ENCODE measurements at regions not wholly inside any gene's neighbourhood (a gene's known extent, or its start where the extent isn't known, plus 50 kb on each side); places are given as distances from the start of the nearest gene placed in this dataset.
"Not testable (repeated sequence)": the region's sequence is repeated elsewhere in the genome, so short reads cannot be mapped to it uniquely, and the experiment has no call there.

DNA sequence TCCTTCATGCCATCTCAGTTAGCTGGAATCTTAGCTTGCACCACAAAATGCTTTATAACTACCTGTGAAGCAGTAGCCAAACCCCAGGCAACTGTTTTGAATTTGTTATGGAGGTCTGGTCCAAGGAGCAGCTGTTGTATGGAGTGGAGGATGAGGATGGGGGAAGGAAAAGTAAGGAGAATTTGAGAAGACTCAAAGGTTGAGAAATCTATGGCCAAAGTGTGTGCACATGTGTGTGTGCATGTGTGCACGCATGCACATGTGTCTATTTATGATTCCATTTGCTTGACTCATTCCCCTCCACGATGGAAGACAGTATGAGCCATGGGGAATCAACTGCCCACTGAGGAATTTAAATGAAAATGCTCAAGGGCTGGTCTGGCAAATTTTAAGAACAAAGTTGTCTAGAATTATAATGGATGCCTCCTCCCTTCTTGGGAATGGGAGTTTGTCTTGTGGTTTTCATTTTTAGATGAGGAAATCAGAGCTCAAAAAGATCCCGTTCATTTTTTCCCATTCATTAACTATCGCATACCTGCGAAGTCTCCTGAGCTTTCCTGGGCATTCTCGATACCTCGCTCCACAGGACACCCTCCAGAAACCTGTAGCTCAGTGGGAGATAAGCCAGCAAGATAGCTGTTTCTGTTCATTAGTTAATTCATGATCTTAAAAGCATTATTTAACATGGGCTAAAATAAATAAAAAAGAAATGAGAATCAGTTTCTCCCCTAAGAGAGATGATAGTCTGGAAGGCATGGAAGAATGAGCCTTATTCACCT lies 152.3 kb upstream of the NEDD9 start:
- Mint-ChIP-seq H3K36me3 (peaks cover 7 to 9% of the 10 kb centered on the region in 2 donors), H3K27me3 (no peaks in the 10 kb centered on the region), H3K9me3 (no peaks in the 10 kb centered on the region), H3K4me3 (no peak overlapping the region), H3K27ac (no peak overlapping the region), H3K4me1 (peaks cover 44 to 45% of the 10 kb centered on the region in 2 donors)
- no peak for ATAC-seq (replicated peaks)
- DNase-seq: no peak

DNA sequence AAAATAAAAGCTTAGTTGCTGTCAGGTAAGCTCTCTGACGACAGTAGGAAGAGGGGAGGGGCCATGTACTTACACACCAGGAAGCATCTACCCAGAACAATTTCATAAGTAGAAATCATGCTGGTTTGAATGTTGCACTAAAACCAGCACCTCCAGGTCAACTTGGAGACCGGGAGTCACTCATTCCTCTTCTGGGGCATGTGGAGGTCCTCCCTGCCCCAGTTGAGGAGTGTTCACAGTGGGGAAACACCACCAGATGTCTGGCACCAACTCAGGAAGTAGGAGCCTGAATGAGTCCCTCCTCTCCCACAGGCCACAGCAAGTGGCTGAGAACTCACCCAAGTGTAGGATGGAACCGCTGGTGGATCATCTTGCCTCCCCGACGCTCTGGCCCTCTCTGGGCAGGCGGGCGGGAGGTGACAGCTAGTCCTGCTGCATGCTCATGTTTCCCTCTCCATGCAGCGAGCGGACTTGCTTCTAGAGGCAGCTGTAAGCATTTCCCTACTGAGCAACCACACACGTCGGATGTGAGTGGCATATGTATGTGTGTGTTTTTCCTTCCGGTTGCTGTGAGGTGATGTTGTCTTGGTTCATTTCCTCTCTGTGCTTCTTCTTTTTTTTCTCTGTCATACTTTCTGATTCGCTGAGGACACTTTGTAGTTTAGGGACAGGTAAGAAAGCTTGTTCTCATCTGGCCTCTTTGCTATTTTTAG lies 149.5 kb upstream of the NEDD9 start:
- Mint-ChIP-seq H3K36me3 (peaks cover 17 to 22% of the 10 kb centered on the region in 2 donors), H3K9me3 (peaks cover 5% of the 10 kb centered on the region in 2 donors), H3K4me1 (peaks cover 52 to 59% of the 10 kb centered on the region in 2 donors), H3K4me3 (peak overlapping the region; percentile 90 to 91), H3K27me3 (no peaks in the 10 kb centered on the region), H3K27ac (peak overlapping the region; percentile 96)
- ATAC-seq (replicated peaks) (peak; percentile 92 to 93), DNase-seq (peak; percentile 74)

DNA sequence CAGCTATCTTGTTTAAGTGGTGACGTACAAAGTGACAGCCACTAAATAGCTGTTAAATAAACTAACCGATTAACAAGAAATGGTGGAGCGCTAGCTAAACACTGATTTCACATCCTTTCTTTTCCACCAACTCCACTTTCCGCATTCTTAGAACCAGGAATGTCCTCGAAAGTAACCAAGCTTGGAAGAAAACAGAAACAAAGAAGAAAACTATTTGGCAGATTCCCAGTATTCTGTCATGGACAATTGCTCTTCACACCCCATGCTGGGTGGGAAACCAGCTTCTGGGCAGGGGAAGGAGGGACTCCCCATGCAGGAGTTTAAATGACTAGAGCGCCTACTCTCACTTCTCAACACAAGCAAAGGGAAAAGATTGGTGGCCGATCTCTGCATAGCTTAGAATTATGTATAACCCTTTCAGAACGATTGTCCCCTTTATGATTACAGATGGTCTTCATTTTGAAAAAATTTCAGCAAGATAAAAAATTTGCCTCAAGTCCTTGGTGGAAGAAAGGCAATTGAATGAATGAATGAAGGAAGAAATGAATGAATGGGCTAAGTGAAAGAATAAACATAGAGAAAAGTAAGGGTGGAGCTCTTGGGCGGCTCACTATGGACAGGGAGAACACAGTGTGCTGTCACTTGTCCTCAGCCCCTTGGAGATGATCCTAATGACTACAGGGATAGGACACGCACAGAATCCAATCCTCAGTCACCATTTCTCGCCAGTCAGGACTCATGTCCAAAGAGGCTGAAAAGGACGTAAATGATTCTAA lies 148.7 kb upstream of the NEDD9 start:
- no peak for DNase-seq
- Mint-ChIP-seq H3K4me1 (peaks cover 47 to 67% of the 10 kb centered on the region in 2 donors), H3K9me3 (peaks cover 5% of the 10 kb centered on the region in 2 donors), H3K27me3 (no peaks in the 10 kb centered on the region), H3K36me3 (peaks cover 18 to 26% of the 10 kb centered on the region in 2 donors), H3K4me3 (peak overlapping the region; percentile 90 to 91), H3K27ac (peak overlapping the region; percentile 96)
- peak in 1 of 2 donors; percentile 27 for ATAC-seq (replicated peaks)

DNA sequence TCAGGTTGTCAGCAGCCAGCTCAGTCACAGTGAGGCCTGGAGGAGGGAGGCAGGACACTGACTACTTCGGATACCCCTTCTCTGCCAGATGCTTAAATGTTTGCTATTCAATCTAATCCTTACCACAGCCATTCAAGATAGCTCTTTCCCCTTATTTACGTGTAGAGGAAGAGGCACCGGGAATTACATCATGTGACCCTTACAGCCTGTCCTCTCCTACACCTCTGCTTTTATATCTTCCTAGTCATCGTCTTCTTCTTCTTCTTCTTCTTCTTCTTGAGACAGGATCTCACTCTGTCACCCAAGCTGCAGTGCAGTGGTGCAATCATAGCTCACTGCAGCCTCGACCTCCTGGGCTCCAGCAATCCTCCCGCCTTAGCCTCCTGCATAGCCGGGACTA lies 148.1 kb upstream of the NEDD9 start:
- Mint-ChIP-seq H3K4me1 (peaks cover 50 to 71% of the 10 kb centered on the region in 2 donors), H3K36me3 (peaks cover 24 to 32% of the 10 kb centered on the region in 2 donors), H3K9me3 (peaks cover 5% of the 10 kb centered on the region in 2 donors), H3K27ac (no peak overlapping the region), H3K4me3 (peak overlapping the region; percentile 90 to 91), H3K27me3 (no peaks in the 10 kb centered on the region)
- ATAC-seq (replicated peaks) (no peak), DNase-seq (no peak)

DNA sequence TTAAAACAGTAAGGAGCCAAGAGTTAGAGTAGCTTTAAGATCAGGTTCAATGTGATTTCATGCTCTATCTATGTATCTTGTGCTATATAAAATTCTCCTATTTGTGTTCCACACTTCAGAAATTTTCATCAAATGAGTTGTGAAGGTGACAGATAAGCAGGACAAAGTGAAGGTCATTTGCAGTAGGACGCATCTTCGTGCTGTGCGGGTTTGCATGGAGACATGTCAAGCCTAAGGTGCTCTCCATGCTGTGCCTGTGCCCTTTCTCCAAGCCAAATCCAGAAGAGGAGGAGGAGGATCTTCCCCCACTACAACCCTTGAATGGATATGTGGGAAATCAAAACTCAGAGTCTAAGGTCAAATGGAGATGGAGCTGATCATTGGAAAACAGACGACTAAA lies 147.3 kb upstream of the NEDD9 start:
- Mint-ChIP-seq H3K4me1 (peaks cover 52 to 73% of the 10 kb centered on the region in 2 donors), H3K27me3 (no peaks in the 10 kb centered on the region), H3K36me3 (peaks cover 29 to 38% of the 10 kb centered on the region in 2 donors), H3K27ac (peak overlapping the region; percentile 6), H3K9me3 (peaks cover 5% of the 10 kb centered on the region in 2 donors), H3K4me3 (peak overlapping the region; percentile 90 to 91)
- DNase-seq: no peak
- ATAC-seq (replicated peaks): no peak

DNA sequence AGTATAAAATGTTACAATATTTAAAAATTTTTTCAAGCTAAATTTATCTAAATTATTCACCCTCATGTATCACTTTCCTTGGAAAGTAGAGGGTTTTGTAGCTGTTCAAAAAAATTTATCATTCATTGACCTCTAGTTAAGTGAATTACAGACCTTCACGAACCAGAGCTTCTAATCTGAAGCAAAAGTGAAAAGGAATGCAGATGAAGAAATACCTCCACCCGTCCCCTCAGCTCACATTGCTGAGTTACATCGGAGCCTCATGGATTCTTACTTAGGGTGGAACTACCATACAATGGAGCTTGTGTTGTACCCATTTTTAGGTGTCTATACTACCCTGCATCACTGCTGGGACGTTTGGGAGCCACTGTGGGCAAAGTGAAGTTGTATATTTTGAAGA lies 146.2 kb upstream of the NEDD9 start:
- H3K36me3 Mint-ChIP-seq: peaks cover 30 to 43% of the 10 kb centered on the region in 2 donors
- DNase-seq (no peak), ATAC-seq (replicated peaks) (no peak)
- no peaks in the 10 kb centered on the region for H3K27me3 Mint-ChIP-seq
- no peak overlapping the region for H3K4me3 Mint-ChIP-seq
- H3K9me3 Mint-ChIP-seq: peaks cover 5% of the 10 kb centered on the region in 2 donors
- H3K27ac Mint-ChIP-seq: no peak overlapping the region
- peaks cover 53 to 82% of the 10 kb centered on the region in 2 donors for H3K4me1 Mint-ChIP-seq

DNA sequence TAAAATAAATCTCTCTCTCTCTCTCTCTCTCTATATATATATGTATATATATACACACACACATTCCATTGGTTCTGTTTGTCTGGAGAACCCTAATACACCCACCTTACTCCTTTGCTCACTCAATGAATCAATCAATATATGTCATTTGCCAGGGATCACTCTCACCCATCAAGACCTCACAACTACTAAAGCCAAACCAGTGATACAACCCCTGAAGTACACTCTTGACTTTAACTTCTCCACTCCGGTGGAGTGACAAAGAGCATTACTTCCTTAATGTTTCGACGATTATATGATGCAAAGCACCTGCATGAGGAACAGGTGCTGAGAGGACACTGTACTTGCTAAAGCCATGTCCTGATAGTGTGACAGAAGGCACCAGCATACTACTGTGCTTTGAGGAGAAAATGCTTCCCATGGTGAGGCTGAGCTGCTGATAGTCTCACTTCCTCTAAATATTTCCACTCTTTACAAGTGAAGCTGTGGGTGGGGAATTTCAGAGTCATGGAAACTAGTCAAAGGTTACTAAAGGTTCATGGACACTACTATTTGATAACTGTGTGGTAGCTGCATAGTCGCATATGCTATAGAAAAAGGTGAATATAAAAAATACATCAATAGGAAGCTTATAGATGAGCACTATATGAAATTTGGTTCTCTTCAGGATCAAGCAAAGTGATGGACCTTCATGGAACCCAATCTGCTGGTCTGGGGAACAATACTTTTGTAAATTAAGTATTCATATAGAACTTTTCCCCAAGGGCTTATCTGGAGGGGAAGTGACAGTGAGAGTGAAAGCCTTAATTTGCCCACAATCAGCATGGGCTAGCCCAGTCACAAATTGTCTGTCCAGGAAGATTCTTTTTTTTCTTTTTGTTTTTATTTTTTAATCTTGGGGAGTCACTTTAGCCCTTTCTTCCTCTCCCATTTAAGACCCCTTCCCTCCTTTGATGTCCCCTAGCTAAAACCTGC lies 141.9 kb upstream of the NEDD9 start:
- Mint-ChIP-seq H3K4me1 (peaks cover 46 to 78% of the 10 kb centered on the region in 2 donors), H3K4me3 (peak overlapping the region; percentile 27 to 40), H3K27ac (peak overlapping the region; percentile 80), H3K9me3 (peaks cover 7 to 9% of the 10 kb centered on the region in 2 donors), H3K27me3 (no peaks in the 10 kb centered on the region), H3K36me3 (peaks cover 35 to 58% of the 10 kb centered on the region in 2 donors)
- peak; percentile 96 to 97 for ATAC-seq (replicated peaks)
- DNase-seq: peak; percentile 76

DNA sequence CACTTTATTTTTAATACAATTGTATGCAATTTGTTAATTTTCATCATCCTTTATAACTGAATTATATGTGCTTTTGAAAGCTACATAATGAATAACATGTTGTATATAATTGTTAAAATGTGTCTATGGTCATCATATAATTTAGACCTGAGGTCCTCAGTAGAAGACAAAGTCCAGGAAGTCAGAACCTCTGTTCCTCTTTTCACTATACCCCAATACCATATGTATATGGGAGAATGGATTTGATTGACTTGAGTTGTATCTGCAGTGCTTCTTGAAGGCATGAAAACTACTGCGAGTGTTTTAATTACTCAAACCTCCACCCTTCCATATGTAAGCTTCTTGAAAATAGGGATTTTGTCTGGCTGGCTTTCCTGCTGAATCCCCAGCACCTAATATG lies 140.7 kb upstream of the NEDD9 start:
- H3K27me3 Mint-ChIP-seq: no peaks in the 10 kb centered on the region
- ATAC-seq (replicated peaks) (no peak), DNase-seq (no peak)
- peaks cover 38 to 61% of the 10 kb centered on the region in 2 donors for H3K36me3 Mint-ChIP-seq
- H3K4me1 Mint-ChIP-seq: peaks cover 51 to 88% of the 10 kb centered on the region in 2 donors
- H3K4me3 Mint-ChIP-seq: no peak overlapping the region
- H3K9me3 Mint-ChIP-seq: peaks cover 7 to 9% of the 10 kb centered on the region in 2 donors
- no peak overlapping the region for H3K27ac Mint-ChIP-seq

DNA sequence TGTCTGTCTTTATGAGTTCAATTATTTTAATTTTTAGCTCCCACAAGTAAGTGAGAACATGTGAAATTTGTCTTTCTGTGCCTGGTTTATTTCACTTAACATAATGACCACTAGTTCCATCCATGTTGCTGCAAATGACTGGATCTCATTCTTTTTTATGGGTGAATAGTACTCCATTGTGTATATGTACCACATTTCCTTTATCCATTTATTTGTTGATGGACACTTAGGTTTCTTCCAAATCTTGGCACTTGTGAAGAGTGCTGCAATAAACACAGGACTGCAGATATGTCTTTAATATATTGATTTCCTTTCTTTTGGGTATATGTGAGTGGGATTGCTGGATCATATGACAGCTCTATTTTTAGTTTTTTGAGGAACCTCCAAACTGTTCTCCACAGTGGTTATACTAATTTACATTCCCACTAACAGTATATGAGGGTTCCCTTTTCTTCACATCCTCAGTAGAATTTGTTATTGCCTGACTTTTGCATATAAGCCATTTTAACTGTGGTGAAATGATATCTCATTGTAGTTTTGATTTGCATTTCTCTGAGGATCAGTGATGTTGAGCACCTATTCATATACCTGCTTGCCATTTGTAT lies 139.8 kb upstream of the NEDD9 start:
- not testable (repeated sequence) for H3K4me3 Mint-ChIP-seq; H3K27me3 Mint-ChIP-seq; ATAC-seq (replicated peaks); H3K9me3 Mint-ChIP-seq; H3K27ac Mint-ChIP-seq; DNase-seq
- H3K36me3 Mint-ChIP-seq: peaks cover 32 to 56% of the 10 kb centered on the region in 2 donors
- peaks cover 52 to 88% of the 10 kb centered on the region in 2 donors for H3K4me1 Mint-ChIP-seq

DNA sequence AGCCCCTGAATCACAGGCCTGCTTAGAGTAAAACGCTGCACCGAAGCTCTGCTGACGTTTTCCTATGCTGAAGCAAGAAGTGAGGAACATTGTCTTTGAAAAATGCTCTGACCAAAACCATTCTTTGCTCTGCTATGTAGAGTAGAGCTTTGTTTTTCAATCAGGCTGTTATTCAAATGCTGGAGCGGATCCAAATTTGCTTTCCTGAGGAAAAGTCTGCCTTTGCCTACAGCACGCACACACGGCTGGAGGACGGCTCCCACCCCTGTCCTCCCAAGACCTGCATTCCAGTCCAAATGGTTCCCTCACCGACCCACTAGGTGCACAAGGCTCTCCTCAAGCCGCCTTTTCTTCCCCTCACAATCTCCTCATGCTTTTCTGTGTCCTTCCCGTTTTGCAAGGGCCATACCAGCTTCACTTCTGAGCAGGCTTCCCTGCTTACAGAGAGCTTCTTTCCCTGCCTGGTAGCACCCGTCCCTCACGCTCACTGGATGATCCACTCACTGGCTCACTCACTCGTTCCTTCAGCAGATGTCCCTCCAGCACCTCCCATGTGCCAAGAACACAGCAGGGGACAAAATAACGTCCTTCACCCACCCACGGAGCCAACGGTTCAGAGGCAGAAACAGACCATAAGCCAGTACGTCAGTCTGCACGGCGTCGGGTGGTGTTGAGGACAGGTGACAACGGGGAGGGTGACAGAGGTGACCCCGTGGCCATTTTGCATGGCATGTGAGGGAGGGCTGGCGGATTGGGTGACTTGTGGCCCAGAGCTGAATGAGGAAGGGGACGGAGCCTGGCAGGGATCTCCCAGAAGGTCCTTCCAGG lies 137.9 kb upstream of the NEDD9 start:
- Mint-ChIP-seq H3K27me3 (no peaks in the 10 kb centered on the region), H3K4me3 (no peak overlapping the region), H3K4me1 (peaks cover 60 to 88% of the 10 kb centered on the region in 2 donors), H3K27ac (peak overlapping the region; percentile 72), H3K9me3 (peaks cover 3 to 4% of the 10 kb centered on the region in 2 donors), H3K36me3 (peaks cover 32 to 51% of the 10 kb centered on the region in 2 donors)
- DNase-seq (no peak), ATAC-seq (replicated peaks) (no peak)

DNA sequence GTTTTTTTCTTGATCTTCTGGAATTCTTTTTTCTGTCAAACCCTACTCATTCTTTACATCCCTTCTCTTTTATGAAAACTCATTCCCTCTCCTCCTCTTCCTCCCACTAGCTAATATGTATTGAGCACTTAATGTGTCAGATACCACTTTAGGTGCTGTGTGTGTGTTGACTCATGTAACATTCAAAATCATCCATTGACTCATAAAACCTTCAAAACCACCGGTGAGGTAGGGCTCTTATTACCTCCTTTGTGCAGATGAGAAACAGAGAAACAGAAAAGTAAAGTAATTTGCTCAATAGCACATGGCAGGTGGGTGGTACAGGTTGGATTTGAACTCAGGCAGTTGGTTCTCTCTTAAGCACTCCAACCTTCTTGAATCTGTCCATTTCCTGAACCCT lies 136.3 kb upstream of the NEDD9 start:
- ATAC-seq (replicated peaks): peak; percentile 71 to 75
- Mint-ChIP-seq H3K36me3 (peaks cover 31 to 47% of the 10 kb centered on the region in 2 donors), H3K4me3 (peak overlapping the region in 1 of 2 donors; percentile 22), H3K27ac (peak overlapping the region; percentile 26), H3K4me1 (peaks cover 64 to 90% of the 10 kb centered on the region in 2 donors), H3K27me3 (no peaks in the 10 kb centered on the region), H3K9me3 (peaks cover 3 to 4% of the 10 kb centered on the region in 2 donors)
- DNase-seq: no peak

DNA sequence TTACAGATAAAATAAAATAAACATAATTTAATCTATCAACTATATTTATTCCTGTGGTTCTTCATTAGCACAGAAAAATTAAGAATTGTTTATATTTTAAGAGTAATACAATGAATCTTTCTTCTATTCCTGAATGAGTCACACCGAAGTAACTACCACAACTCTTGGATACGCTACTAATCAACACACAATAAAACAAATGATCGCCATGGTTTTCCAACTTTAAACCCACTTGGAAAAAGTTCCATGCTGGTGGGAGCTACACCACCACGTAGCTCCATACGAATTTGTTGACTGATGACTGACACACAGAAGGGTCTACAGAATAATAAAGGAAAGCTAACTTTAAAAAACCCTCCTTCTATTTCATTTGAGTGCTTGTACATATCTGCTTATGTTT lies 135.8 kb upstream of the NEDD9 start:
- peaks cover 65 to 92% of the 10 kb centered on the region in 2 donors for H3K4me1 Mint-ChIP-seq

More for the DNA sequence above, 135.8 kb upstream of the NEDD9 start:
- peaks cover 31 to 46% of the 10 kb centered on the region in 2 donors for H3K36me3 Mint-ChIP-seq
- H3K27me3 Mint-ChIP-seq: no peaks in the 10 kb centered on the region
- no peak overlapping the region for H3K4me3 Mint-ChIP-seq
- no peak overlapping the region for H3K27ac Mint-ChIP-seq
- H3K9me3 Mint-ChIP-seq: peaks cover 3 to 4% of the 10 kb centered on the region in 2 donors
- DNase-seq (no peak), ATAC-seq (replicated peaks) (no peak)
